HG03571 (cell line): ENCODE measurements at regions not wholly inside any gene's neighbourhood (a gene's known extent, or its start where the extent isn't known, plus 50 kb on each side); places are given as distances from the start of the nearest gene placed in this dataset.

ENCODE experiments used
- ATAC-seq: cut with Tn5 transposase; IDR thresholded peaks from one replicate; pipeline ENCODE4 v1.9.1; 2021; ENCODE audit not compliant: unreplicated experiment

DNA sequence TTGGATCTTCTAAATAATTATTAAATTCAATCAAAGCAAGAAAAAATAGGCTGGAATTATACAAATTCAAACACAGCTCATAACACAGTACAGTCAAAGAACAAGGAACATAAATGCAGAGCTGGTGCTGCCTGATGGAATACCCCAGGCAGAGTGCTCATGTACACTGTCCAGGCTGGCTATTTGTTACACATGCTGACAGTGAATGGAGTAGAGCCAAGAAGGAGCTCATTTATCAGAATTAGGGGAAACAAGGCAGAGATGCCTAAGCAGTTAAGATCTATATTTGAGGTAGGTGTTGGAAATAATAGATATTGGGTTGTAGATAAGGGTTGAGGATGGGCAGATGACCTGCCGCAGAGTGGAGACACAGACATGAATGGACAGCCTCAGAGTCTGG, 788.2 kb upstream of the ARPP21 start:
- no peak for ATAC-seq

DNA sequence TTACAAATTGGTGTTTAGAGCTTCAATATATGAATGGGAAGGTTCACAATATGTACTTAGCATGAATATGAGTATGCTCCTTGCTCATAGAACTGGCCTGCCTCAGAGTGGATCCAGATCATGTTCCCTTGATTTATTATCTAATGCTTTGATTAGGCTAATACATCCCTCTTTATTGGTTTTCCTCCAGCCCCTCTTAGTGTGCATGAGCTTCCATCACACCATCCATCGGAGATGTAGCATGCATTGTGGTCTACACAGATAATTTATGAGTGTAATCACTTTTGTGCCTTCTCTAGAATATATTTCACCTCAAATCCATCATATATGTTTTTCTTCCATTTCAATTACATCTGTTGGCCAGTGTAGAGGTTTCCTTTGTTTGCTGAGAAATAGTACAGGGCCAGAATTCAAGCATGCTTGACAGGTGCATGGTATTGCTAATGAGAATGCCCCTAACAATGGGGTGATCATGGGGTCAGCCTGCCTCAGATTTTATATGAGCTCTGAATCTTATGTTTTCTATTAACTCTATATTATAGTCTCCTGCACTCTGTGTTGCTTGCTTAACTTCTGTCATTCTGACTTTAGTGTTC, 786.4 kb upstream of the ARPP21 start:
- no peak for ATAC-seq

GRCh38 chr3:34856081-34856947, 783.0 kb upstream of the ARPP21 start:
- no peak for ATAC-seq

GRCh38 chr3:34858067-34858660, 781.2 kb upstream of the ARPP21 start:
- ATAC-seq: no peak

- no peak for ATAC-seq
Measured at GRCh38 chr3:34859746-34860145, 779.6 kb upstream of the ARPP21 start.

GRCh38 chr3:34862456-34862855, 776.9 kb upstream of the ARPP21 start:
- ATAC-seq: no peak

DNA sequence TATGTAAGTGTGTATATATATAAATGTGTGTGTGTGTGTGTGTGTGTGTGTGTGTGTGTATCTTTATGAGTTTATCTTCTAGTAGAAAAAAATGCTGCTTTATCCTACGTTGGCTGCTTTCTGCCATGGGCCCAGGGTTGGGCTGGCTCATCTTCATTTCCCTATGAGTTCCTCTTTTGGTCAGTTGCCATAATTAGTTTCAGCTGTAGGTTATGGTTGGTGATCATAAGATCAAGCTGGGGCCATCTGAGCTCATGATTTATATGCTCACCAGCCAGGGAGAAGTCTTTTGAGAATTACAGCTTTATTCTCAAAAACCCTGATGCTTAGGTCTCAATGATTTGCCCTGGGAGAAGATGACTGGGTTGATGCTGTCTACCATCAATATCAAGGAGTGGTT, 775.8 kb upstream of the ARPP21 start:
- no peak for ATAC-seq

DNA sequence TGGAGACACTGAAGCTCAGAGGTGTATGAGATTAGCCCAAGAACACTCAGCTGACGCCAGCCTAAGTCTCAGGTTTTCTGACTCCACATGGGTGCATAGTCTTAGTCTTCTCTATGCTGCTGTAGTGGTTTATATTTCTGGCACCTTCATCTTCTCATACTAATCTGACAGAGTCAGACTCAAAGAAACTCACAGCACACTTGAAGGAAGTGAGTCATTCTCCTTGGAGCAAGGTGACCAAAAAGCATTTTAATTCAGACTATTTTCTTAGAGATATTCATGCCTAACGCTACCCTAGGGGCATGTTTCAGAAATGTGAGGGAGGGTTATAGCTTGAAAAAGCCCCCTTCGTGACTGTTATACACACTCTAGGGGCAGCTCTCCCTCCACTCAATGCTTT, 775.3 kb upstream of the ARPP21 start:
- no peak for ATAC-seq

DNA sequence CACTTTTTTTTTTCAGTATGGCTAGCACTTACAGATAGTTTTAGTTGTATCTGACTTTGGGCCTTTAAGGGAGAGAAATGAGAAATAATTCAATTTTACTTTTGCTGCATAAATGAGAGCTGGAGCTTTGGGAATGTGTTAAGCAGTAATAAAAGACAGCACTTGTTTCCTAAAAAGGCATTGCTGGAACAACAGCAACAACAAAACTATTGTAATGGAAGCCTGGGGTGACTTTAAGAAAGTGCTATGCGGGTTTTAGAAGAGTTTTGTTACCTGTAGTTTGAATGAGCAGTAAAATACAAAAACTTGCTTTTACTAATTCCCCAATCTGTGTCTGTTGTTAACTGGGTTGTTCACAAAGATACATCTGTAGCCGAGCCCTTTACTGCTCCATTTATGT, 774.0 kb upstream of the ARPP21 start:
- no peak for ATAC-seq

GRCh38 chr3:34868935-34869334, 770.4 kb upstream of the ARPP21 start:
- no peak for ATAC-seq

DNA sequence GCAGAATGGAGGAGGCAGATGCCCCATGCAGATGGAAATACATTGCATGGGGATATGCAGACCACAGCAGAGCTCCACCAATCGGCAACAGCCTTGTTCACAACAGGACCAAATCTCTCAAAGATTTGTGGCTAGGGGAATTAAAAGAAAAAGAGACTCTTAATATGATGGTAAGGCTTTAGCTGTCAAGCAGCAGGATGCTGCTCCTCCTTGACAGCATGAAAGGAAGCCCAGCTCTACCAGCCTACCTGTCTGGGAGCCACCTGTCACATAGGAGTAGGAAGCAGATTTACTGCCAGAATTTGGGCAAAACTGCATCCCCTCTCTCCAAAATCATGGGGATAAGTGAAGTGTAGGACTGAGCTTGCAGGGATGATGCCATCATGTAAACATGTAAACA, 769.6 kb upstream of the ARPP21 start:
- no peak for ATAC-seq

DNA sequence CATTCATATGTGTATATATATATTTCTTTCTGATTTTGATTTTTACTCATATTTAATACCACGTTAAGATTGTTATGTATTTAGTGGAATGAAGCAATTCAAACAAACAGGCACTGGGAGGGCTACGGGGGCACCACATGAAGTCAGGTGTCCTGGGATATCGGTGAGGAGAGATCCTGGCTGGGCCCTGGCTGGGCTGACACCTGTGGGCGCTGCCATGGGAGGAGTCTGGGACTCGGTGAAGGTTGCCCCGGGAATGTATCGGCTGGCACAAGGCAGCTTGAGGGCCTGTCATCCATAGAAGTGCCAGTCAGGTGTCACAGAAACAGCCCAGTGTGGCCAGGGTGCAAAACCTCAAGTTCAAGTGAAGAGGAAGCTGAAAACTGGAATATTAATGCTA, 766.9 kb upstream of the ARPP21 start:
- ATAC-seq: no peak

DNA sequence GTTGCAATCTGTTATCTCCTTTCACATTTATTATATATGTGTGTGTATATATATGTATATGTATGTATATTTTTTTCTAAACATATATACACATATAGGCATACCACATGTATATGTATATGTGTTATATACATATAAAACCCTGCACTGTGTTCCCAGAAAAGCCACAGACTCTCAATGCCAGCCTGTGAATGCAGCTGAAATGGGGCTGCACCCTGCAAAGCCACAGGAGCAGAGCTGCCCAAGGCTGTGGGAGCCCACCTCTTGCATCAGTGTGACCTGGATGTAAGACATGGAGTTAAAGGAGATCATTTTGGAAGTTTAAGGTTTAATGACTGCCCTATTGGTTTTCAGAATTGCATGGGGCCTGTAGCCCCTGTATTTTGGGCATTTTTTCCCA, 762.3 kb upstream of the ARPP21 start:
- no peak for ATAC-seq

DNA sequence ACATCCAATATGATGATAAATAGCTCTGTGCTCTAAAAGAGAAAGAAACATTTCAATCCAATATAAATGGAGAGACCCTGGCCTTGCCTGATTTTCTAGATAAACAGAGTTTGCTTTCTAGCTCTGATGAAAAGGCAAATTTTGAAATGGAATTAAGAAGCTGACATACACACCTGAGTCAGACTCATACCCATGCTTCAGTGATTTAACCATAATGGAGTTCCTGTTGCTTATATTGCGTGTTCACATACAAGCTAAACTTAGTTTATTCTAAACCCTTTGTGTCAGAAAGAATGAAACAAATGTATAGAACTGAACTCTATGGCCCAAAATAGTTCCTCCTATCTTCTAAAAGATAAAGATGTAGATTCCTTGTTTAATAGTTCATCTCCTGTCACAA, 760.8 kb upstream of the ARPP21 start:
- no peak for ATAC-seq

- no peak for ATAC-seq
Measured at GRCh38 chr3:34881026-34881425, 758.3 kb upstream of the ARPP21 start.

- ATAC-seq: no peak
Measured at GRCh38 chr3:34882764-34883163, 756.6 kb upstream of the ARPP21 start.

DNA sequence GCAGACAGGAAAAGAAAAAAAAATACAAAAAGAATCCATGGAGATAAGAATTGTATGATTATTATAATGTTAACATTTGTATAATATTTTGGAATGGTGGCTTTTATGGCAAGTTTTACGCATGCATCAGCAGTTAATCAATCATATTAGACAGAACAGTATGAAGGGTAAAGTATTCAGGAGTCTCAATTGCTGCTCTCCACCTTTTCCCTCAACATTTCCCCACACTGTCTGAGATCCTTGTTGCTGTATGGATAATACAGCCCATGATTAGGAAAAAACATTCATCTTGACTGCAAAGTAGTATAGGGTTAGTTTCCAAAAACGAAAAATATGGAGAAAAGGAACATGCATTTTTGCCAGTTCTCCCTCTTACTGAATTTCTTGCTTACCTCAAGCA, 755.3 kb upstream of the ARPP21 start:
- no peak for ATAC-seq

DNA sequence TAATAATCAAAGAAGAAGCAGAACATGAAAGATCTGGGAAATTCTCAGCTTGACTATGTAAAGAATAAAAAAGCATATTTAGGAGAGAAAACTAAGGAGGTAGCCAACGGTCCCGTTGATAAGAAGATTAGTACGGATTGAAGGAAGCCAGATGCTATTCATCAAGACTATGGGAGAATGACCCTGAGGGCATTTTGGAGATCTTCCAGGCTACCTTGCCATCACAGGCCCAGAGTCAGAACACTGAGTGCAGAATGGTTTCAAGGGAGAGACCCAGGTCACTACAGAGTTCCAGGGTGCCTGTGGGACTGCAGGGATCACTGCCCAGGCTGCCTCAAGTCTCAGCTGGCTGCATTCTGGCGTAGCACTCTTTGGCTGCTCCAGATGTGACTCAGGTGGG, 752.9 kb upstream of the ARPP21 start:
- no peak for ATAC-seq

GRCh38 chr3:34889641-34890040, 749.7 kb upstream of the ARPP21 start:
- ATAC-seq: no peak

DNA sequence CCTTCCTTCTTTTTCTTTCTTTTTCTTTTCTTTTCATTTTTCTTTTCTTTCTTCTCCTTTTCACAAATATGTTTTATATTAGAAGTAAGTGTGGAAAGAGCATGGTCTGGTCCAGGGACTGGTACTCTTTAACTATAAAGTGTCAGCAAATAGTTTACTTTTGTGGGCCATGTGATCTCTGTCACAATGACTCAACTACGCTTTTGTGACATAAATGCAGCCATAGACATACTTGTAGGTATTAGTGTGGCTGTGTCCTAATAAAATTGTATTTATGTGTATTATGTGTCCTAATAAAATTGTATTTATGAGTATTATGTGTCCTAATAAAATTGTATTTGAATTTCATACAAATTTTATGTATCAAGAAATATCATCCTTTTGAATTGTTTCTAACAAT, 749.1 kb upstream of the ARPP21 start:
- ATAC-seq: no peak

- no peak for ATAC-seq
Measured at GRCh38 chr3:34891941-34892340, 747.4 kb upstream of the ARPP21 start.

DNA sequence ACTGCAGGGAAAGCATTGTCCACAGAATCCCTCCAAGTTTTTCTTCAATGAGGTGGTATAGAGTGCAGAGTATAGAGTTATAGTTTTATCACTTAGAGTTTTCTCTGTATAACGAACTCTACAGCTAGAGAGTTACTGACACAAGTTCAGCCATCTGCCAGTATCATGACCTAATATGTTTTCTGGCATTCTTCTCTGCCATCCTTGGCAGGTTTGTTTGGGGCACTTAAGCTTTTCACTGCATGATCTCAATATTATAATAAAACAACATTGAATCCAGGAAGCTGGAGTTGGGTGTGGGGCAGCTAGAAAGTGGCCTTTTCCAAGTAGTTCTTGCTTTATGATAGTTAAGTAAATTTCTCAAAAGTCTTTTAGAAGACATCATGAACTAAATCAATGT, 743.5 kb upstream of the ARPP21 start:
- no peak for ATAC-seq
